Karpas-422 (cell line): ENCODE measurements at regions not wholly inside any gene's neighbourhood (a gene's known extent, or its start where the extent isn't known, plus 50 kb on each side); places are given as distances from the start of the nearest gene placed in this dataset.
A peak's percentile ranks its signal among the peaks of the same experiment; 100 is the strongest.
"Not testable (repeated sequence)": the region's sequence is repeated elsewhere in the genome, so short reads cannot be mapped to it uniquely, and the experiment has no call there.

ENCODE experiments used
- DNase-seq: peaks from one replicate; pipeline ENCODE4 v3.0.0-alpha.2; 2015
- H2AFZ ChIP-seq: fragments of 200-600 bp; sonication (generic); 2 replicates; pipeline ENCODE4 v1.6.1; 2014; ENCODE audit warnings: antibody characterized with exemption, low read length, mixed read lengths
- H3K27ac ChIP-seq: fragments of 200-600 bp; sonication (generic); 2 replicates; pipeline ENCODE4 v1.5.1; 2014; ENCODE audit warnings: mild to moderate bottlenecking, low read length, moderate library complexity
- H3K27me3 ChIP-seq: fragments of 200-600 bp; sonication (generic); 2 replicates; pipeline ENCODE4 v1.6.1; 2014; ENCODE audit warnings: low read length, mixed read lengths
- H3K36me3 ChIP-seq: fragments of 200-600 bp; sonication (generic); 2 replicates; pipeline ENCODE4 v1.6.1; 2014; ENCODE audit warnings: low read length, mixed read lengths; ENCODE audit not compliant: insufficient read depth
- H3K4me1 ChIP-seq: fragments of 200-600 bp; sonication (generic); 2 replicates; pipeline ENCODE4 v1.6.1; 2014; ENCODE audit warnings: mild to moderate bottlenecking, low read length, mixed read lengths
- H3K4me2 ChIP-seq: fragments of 200-600 bp; sonication (generic); 2 replicates; pipeline ENCODE4 v1.6.1; 2014; ENCODE audit warnings: low read length, low read depth, mild to moderate bottlenecking; ENCODE audit not compliant: poor library complexity, severe bottlenecking
- H3K4me3 ChIP-seq: fragments of 200-600 bp; sonication (generic); 2 replicates; pipeline ENCODE4 v1.5.1; 2014; ENCODE audit warnings: mild to moderate bottlenecking, antibody characterized with exemption, low read length, mixed read lengths
- H3K79me2 ChIP-seq: fragments of 200-600 bp; sonication (generic); 2 replicates; pipeline ENCODE4 v1.6.1; 2014; ENCODE audit warnings: mild to moderate bottlenecking, low read length, mixed read lengths
- H3K9ac ChIP-seq: fragments of 200-600 bp; sonication (generic); 2 replicates; pipeline ENCODE4 v1.6.0; 2014; ENCODE audit warnings: low read length
- H3K9me2 ChIP-seq: fragments of 200-600 bp; sonication (generic), shearing (Covaris generic); replicated peaks from 2 replicates; pipeline ENCODE4 v1.6.0; 2014; ENCODE audit warnings: mild to moderate bottlenecking, low read length, moderate library complexity; ENCODE audit not compliant: insufficient read depth
- H3K9me3 ChIP-seq: fragments of 300-700, 200-600 bp; sonication (generic); 2 replicates; pipeline ENCODE4 v1.6.1; 2014; ENCODE audit warnings: low read length, mixed read lengths
- H4K20me1 ChIP-seq: fragments of 200-600 bp; sonication (generic); 2 replicates; pipeline ENCODE4 v1.6.1; 2014; ENCODE audit warnings: mild to moderate bottlenecking, antibody characterized with exemption, low read length, low read depth; ENCODE audit not compliant: insufficient read depth

DNA sequence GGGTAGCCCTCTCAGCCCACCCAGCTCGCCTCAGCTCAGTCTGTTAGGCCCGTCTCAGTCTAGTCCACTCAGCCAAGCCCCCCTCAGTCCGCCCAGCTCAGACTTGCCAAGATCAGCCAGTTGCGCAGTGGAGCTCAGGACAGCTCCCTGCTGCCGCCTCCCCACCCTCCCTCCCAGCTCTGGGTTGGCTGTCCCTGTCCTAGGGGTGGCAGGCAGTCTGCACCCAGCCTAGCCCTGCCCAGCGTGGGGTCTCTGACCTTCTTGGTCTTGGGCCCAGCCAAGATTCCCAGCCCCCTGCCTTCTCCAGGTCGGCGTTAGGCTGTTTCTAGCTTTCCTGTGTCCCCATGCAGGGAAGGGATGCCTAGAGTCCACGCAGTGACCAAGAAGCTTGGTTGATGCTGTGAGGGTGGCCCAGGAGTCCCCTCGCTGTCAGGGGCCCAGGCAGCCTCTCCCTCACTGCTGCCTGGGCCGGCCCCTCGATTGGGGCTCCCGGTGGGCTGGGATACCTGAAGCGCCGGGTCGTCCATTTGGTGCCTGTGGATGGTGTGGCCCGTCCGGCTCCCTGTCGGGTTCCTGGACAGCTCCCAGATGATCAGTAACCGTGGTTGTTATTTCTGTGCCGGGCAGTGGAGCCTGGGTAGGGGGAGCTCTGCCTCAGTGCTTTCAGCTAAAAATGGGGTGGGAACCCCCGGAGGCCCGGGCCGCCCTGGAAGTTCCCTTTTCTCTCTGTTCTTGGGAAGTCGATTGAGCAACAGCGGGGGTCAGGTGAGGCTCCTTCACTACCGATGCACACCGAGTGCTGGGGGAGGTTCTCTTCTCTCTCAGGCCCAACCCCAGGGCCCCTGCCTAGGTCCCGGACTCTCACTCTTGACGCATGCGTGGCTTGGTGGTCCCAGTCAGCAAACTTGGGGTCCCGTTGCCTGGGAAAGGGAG lies 78.4 kb downstream of the TMEM121 start:
- H2AFZ ChIP-seq, H3K9me3 ChIP-seq, H3K27me3 ChIP-seq, H3K9me2 ChIP-seq, H3K4me2 ChIP-seq, H3K36me3 ChIP-seq, DNase-seq, H3K79me2 ChIP-seq, H3K4me1 ChIP-seq, H3K27ac ChIP-seq, H3K4me3 ChIP-seq, H4K20me1 ChIP-seq, H3K9ac ChIP-seq: not testable (repeated sequence)

DNA sequence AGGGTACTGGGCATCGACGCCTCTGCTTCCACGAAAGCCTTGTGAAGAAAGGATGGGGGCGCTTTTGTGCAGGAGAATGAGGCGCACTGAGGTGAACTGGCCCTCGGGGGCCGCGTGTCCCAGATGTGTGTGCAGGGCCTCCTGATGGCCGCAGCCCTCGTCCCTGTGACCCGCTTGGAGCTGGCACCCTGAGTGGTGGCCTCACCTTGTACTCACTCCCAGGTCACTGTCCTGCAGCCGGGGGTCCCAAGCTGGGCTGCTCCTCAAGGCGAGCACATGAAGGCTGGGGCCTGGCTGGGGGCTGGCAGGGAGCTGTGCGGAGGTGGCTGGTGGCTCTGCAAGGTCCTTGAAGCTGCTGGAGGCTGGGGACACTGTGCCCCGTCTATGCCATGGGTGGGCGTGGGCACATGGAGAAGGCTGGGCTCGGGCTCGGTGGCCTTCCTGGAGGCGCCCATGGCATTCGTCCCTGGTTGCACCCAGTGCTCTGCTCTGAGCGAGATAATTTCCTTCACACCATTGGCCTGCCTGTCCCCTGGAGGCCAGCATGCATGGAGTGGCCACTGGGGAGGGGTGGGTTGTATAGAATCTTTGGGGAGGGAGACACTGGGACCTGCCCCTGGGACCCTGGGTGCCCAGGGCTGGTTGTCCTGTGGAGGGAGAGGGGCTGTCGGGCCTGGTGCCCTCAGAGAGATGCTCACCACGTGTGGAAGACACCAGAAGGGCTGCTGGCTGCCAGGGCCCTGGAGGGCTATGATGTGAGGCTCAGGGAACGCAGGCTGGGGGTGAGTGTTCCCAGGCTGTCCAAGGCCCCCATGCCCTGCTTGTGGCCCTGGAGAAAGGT lies 79.3 kb downstream of the TMEM121 start:
- peak; percentile 39 for DNase-seq
- no peak overlapping the region for H3K4me2 ChIP-seq
- no peaks in the 10 kb centered on the region for H3K36me3 ChIP-seq
- no peaks in the 10 kb centered on the region for H4K20me1 ChIP-seq
- no peaks in the 10 kb centered on the region for H3K27me3 ChIP-seq
- no peak overlapping the region for H2AFZ ChIP-seq
- no peak overlapping the region for H3K9ac ChIP-seq
- no peaks in the 10 kb centered on the region for H3K79me2 ChIP-seq
- H3K4me1 ChIP-seq: no peaks in the 10 kb centered on the region
- H3K4me3 ChIP-seq: no peak overlapping the region
- H3K27ac ChIP-seq: no peak overlapping the region
- H3K9me3 ChIP-seq: no peaks in the 10 kb centered on the region
- no peaks in the 10 kb centered on the region for H3K9me2 ChIP-seq

DNA sequence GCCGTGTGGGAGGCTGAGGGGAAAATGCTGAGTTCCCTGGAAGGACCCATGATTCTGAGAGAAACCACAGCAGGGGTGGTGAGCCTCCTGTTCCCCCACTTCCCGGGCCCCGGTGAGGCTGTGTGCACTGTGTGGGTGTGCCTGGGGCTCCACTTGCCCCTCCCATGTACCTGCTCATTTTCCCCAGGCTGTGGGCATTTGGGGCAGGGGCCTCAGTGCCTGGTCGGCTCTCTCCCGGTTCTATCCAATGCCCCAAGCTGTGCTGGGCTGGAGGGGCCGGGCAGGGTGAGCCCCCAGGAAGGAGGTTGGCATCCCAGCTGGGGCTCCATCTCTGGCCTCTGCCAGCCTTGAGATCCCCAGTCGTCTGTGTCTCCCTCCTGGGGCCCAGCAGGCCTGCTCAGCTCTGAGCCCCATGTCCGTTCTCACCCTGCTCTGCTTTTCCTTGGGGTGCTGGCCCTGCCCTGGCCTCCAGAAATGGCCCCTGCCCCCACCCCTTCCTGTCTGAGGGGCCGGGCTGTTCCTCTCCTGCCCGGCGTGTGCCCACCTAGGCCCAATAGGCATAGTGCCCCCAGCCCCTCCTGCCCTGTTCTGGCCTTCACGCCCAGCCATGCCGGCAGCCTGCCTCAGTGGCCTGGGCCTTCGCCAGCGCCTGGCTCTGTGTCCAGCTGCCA lies 80.1 kb downstream of the TMEM121 start:
- not testable (repeated sequence) for H3K4me3 ChIP-seq, H3K4me2 ChIP-seq, H3K27me3 ChIP-seq, H3K4me1 ChIP-seq, H4K20me1 ChIP-seq, DNase-seq, H3K27ac ChIP-seq, H3K9me3 ChIP-seq, H2AFZ ChIP-seq, H3K36me3 ChIP-seq, H3K9me2 ChIP-seq, H3K79me2 ChIP-seq, H3K9ac ChIP-seq

DNA sequence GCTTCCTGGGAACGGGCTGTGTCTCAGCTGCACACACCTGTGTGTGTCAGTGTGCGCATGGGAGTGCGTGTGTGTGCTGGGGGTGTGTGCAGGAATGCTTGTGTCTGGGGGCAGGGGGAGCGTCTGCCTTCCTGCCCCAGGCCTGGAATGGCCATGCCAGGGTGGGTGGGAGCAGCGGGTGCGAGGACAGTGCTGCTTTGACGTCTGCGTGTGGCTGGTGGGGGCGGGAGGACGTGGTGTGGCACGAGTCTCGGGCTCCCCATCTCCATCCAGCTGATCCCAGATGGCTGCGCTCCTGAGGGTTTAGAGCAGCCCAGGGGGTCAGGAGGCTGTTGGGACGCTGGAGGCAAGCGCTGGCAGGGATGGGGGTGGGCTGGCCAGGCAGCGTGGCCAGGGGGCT lies 80.6 kb downstream of the TMEM121 start:
- not testable (repeated sequence) for H3K4me2 ChIP-seq, H3K36me3 ChIP-seq, H4K20me1 ChIP-seq, H3K9me2 ChIP-seq, H3K9ac ChIP-seq, H3K4me1 ChIP-seq, H2AFZ ChIP-seq, H3K4me3 ChIP-seq, H3K79me2 ChIP-seq, H3K27ac ChIP-seq, DNase-seq, H3K9me3 ChIP-seq, H3K27me3 ChIP-seq

DNA sequence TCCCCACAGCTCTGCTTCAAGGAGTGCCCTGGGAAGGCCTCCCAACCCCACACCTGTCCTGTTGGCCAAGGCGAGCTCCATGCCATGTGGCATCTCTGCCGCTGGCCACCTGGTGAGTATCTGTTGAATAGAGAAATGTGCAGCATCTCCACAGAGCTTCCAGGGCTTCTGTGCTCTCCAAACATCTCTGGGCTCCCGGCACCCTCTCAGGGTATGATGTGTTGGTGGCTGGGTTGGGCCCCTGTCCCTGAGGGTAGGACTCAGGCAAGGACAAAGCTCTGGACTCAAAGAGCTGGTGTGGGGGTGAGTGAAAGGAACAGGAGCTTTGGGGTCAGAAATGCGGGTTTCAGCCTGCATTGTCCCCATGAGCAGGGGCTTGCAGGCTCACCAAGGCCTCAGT lies 88.6 kb downstream of the TMEM121 start:
- not testable (repeated sequence) for H3K4me1 ChIP-seq, H2AFZ ChIP-seq

DNA sequence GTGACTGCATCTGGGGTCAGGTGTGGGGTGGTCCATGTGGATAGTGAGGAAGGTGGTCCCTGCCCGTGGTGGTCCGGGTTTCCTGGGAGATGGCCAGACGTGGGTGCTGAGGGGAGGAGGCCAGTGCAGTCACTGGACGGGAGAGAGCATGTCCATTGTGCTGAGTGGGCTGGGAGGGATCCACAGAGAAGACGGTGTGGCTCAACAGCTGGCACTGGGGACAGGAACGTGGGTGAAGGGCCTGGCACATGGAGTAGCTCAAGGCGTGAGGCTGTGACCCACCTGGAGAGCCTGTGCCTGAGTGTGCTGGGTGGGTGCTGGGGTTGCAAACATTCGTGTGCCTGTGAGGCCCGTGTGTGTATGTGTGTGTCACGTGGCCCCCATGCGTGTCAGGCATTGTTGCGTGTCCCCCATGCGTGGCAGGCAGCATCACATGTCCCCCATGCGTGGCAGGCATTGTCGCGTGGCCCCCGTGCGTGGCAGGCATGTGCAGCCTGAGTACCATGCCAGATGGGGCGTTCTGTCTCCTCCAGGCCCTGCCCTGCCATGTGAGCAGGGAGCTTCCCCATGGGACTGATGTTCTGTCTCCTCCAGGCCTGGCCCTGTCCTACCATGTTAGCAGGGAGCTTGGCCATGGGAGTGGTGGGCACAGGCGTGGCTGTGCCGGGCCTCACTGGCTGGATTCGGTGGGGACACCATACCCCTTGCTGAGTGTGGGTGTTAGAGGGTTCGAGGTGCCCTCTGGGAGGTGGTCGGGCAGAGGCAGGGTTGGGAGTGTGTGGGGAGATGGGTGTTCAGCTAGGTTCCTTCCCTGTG lies 89.8 kb downstream of the TMEM121 start:
- H3K4me1 ChIP-seq, H3K4me3 ChIP-seq, H3K9me3 ChIP-seq, H2AFZ ChIP-seq, H3K79me2 ChIP-seq, H3K9me2 ChIP-seq, H3K27ac ChIP-seq, H3K36me3 ChIP-seq, H4K20me1 ChIP-seq, H3K27me3 ChIP-seq, H3K4me2 ChIP-seq, H3K9ac ChIP-seq: not testable (repeated sequence)
- peak; percentile 29 for DNase-seq

More for the DNA sequence above, 88.6 kb downstream of the TMEM121 start:
- H3K9me2 ChIP-seq, H3K9ac ChIP-seq, H3K79me2 ChIP-seq, H3K4me2 ChIP-seq, H3K27ac ChIP-seq, H3K4me3 ChIP-seq, H3K36me3 ChIP-seq, H3K9me3 ChIP-seq, DNase-seq, H4K20me1 ChIP-seq, H3K27me3 ChIP-seq: not testable (repeated sequence)

DNA sequence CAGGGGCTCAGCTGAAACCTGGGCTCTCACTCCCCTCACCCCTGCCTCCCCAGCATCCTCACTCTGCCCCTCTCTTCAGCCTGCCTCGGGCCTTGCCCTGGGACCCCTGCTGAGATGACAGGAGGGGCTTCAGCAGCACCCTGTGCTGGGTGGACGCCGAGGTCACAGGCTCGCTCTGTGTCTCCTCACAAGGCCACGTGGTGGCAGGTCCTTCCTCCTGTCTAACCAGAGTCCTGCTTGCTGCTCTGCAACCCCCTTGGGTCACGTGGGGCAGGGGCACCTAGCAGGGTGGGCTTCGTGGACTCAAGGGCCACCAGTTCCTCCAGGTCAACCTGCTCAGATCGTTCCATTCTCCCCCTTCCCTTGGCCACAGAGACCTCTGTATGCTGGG lies 90.4 kb downstream of the TMEM121 start:
- Histone ChIP-seq H3K27me3 (no peaks in the 10 kb centered on the region; the same call in 1 of the 2 replicates), H3K79me2 (no peaks in the 10 kb centered on the region), H3K9me3 (no peaks in the 10 kb centered on the region), H2AFZ (no peak overlapping the region), H3K27ac (no peak overlapping the region), H4K20me1 (no peaks in the 10 kb centered on the region), H3K4me3 (no peak overlapping the region), H3K4me2 (no peak overlapping the region), H3K4me1 (no peaks in the 10 kb centered on the region), H3K36me3 (no peaks in the 10 kb centered on the region), H3K9me2 (no peaks in the 10 kb centered on the region), H3K9ac (no peak overlapping the region)
- DNase-seq: no peak
